HEK293 (cell line): ENCODE measurements at regions not wholly inside any gene's neighbourhood (a gene's known extent, or its start where the extent isn't known, plus 50 kb on each side); places are given as distances from the start of the nearest gene placed in this dataset.

Experiments
- CTCF ChIA-PET: fragments of 350-600 bp; formaldehyde crosslinking; extraction: SDS; loops from one replicate; lab custom pipeline; 2021; ENCODE audit warnings: antibody characterized with exemption; lab: Yijun Ruan, JAX
- POLR2A ChIA-PET: fragments of 300-600 bp; formaldehyde crosslinking; extraction: SDS; loops from one replicate; lab custom pipeline; 2020; ENCODE audit warnings: antibody characterized with exemption, inconsistent platforms; lab: Yijun Ruan, JAX
- H3K27ac ChIP-seq: fragments of 200-500 bp; sonication (Bioruptor generic); 2 replicates; pipeline ENCODE4 v1.5.1; 2014; ENCODE audit warnings: low read depth, low read length, control low read depth, inconsistent platforms; ENCODE audit errors: extremely low read depth
- H3K36me3 ChIP-seq, 2 experiments: fragments of 200-500 bp in 1 of 2; sonication (Bioruptor generic) in 1 of 2; 1 replicate in 1 of 2; 2 replicates in 1 of 2; pipeline ENCODE4 v1.5.1; 2014 to 2017; ENCODE audit warnings: inconsistent platforms in 2 of 2, low read length in 2 of 2; ENCODE audit not compliant: control insufficient read depth in 2 of 2, insufficient read depth in 1 of 2
- H3K4me1 ChIP-seq: fragments of 200-500 bp; sonication (Bioruptor generic); 2 replicates; pipeline ENCODE4 v1.5.1; 2014; ENCODE audit warnings: mild to moderate bottlenecking, low read length, inconsistent platforms; ENCODE audit not compliant: control insufficient read depth, insufficient read depth
- H3K4me3 ChIP-seq: 2 replicates; pipeline ENCODE4 v1.5.1; 2011; ENCODE audit warnings: low read depth, mild to moderate bottlenecking, control low read depth, low read length, moderate library complexity
- H3K9me3 ChIP-seq: fragments of 200-500 bp; sonication (Bioruptor generic); 2 replicates; pipeline ENCODE4 v1.5.1; 2014; ENCODE audit warnings: low read depth, low read length, inconsistent platforms; ENCODE audit not compliant: control insufficient read depth, insufficient read depth
- BCL11A ChIP-seq: fragments of 450-650 bp; formaldehyde crosslinking; IDR thresholded peaks from 2 replicates; pipeline ENCODE4 v1.5.1; 2016; ENCODE audit warnings: low read depth, missing biosample characterization, missing genetic modification characterization
- KLF7 ChIP-seq: fragments of 450-650 bp; formaldehyde crosslinking; IDR thresholded peaks from 2 replicates; pipeline ENCODE4 v1.5.1; 2016; ENCODE audit warnings: missing biosample characterization, missing genetic modification characterization, borderline replicate concordance
- PRDM6 ChIP-seq: fragments of 450-650 bp; formaldehyde crosslinking; IDR thresholded peaks from 2 replicates; pipeline ENCODE4 v1.5.1; 2017; ENCODE audit warnings: missing biosample characterization, missing genetic modification characterization
- SP7 ChIP-seq: fragments of 450-650 bp; formaldehyde crosslinking; IDR thresholded peaks from 2 replicates; pipeline ENCODE4 v1.5.1; 2016; ENCODE audit warnings: missing biosample characterization, missing genetic modification characterization
- ZBTB17 ChIP-seq: fragments of 450-650 bp; formaldehyde crosslinking; IDR thresholded peaks from 2 replicates; pipeline ENCODE4 v1.5.1; 2016; ENCODE audit warnings: missing biosample characterization, missing genetic modification characterization
- ZBTB6 ChIP-seq: fragments of 450-650 bp; formaldehyde crosslinking; IDR thresholded peaks from 2 replicates; pipeline ENCODE4 v1.5.1; 2017; ENCODE audit warnings: missing biosample characterization, missing genetic modification characterization
- ZBTB7A ChIP-seq: fragments of 450-650 bp; formaldehyde crosslinking; IDR thresholded peaks from 2 replicates; pipeline ENCODE4 v1.5.1; 2016; ENCODE audit warnings: low read depth, missing biosample characterization, missing genetic modification characterization
- ZNF10 ChIP-seq: fragments of 450-650 bp; formaldehyde crosslinking; IDR thresholded peaks from 2 replicates; pipeline ENCODE4 v1.5.1; 2017; ENCODE audit warnings: missing biosample characterization, missing genetic modification characterization
- ZNF138 ChIP-seq: fragments of 450-650 bp; formaldehyde crosslinking; IDR thresholded peaks from 2 replicates; pipeline ENCODE4 v1.5.1; 2016; ENCODE audit warnings: missing biosample characterization, missing genetic modification characterization, borderline replicate concordance
- ZNF2 ChIP-seq: fragments of 450-650 bp; formaldehyde crosslinking; IDR thresholded peaks from 2 replicates; pipeline ENCODE4 v1.5.1; 2016; ENCODE audit warnings: missing biosample characterization, missing genetic modification characterization
- ZNF23 ChIP-seq: fragments of 450-650 bp; formaldehyde crosslinking; IDR thresholded peaks from 2 replicates; pipeline ENCODE4 v1.5.1; 2016; ENCODE audit warnings: missing biosample characterization, missing genetic modification characterization, borderline replicate concordance
- ZNF239 ChIP-seq: fragments of 450-650 bp; formaldehyde crosslinking; IDR thresholded peaks from 2 replicates; pipeline ENCODE4 v1.5.1; 2016; ENCODE audit warnings: missing biosample characterization, missing genetic modification characterization
- ZNF362 ChIP-seq: fragments of 450-650 bp; formaldehyde crosslinking; IDR thresholded peaks from 2 replicates; pipeline ENCODE4 v1.5.1; 2016; ENCODE audit warnings: missing biosample characterization, missing genetic modification characterization
- ZNF404 ChIP-seq: fragments of 450-650 bp; formaldehyde crosslinking; IDR thresholded peaks from 2 replicates; pipeline ENCODE4 v1.5.1; 2017; ENCODE audit warnings: missing biosample characterization, missing genetic modification characterization
- ZNF449 ChIP-seq: fragments of 450-650 bp; formaldehyde crosslinking; IDR thresholded peaks from 2 replicates; pipeline ENCODE4 v1.5.1; 2017; ENCODE audit warnings: missing biosample characterization, mild to moderate bottlenecking, missing genetic modification characterization, moderate library complexity
- ZNF548 ChIP-seq: fragments of 450-650 bp; formaldehyde crosslinking; IDR thresholded peaks from 2 replicates; pipeline ENCODE4 v1.5.1; 2016; ENCODE audit warnings: missing biosample characterization, missing genetic modification characterization
- ZNF549 ChIP-seq: fragments of 450-650 bp; IDR thresholded peaks from 2 replicates; pipeline ENCODE4 v1.5.1; 2018; ENCODE audit warnings: missing biosample characterization, missing genetic modification characterization, mild to moderate bottlenecking, inconsistent platforms, moderate library complexity
- ZNF558 ChIP-seq: fragments of 450-650 bp; formaldehyde crosslinking; IDR thresholded peaks from 2 replicates; pipeline ENCODE4 v1.5.1; 2016; ENCODE audit warnings: missing biosample characterization, missing genetic modification characterization
- ZNF621 ChIP-seq: fragments of 450-650 bp; formaldehyde crosslinking; IDR thresholded peaks from 2 replicates; pipeline ENCODE4 v1.5.1; 2017; ENCODE audit warnings: missing biosample characterization, missing genetic modification characterization
- ZNF664 ChIP-seq: fragments of 450-650 bp; formaldehyde crosslinking; IDR thresholded peaks from 2 replicates; pipeline ENCODE4 v1.5.1; 2016; ENCODE audit warnings: missing biosample characterization, missing genetic modification characterization
- ZNF76 ChIP-seq: fragments of 450-650 bp; formaldehyde crosslinking; IDR thresholded peaks from 2 replicates; pipeline ENCODE4; 2016; ENCODE audit warnings: low read depth, missing biosample characterization, missing genetic modification characterization, borderline replicate concordance
- ZNF768 ChIP-seq: fragments of 450-650 bp; formaldehyde crosslinking; IDR thresholded peaks from 2 replicates; pipeline ENCODE4 v1.5.1; 2018; ENCODE audit warnings: missing biosample characterization, mild to moderate bottlenecking, missing genetic modification characterization
- ZNF843 ChIP-seq: fragments of 450-650 bp; formaldehyde crosslinking; IDR thresholded peaks from 2 replicates; pipeline ENCODE4 v1.5.1; 2016; ENCODE audit warnings: missing biosample characterization, missing genetic modification characterization
- TF ChIP-seq, protein P1 (sequence below): fragments of 450-650 bp; formaldehyde crosslinking; IDR thresholded peaks from 2 replicates; pipeline ENCODE4 v1.5.1; 2016; ENCODE audit warnings: missing biosample characterization, missing genetic modification characterization, low read depth
- TF ChIP-seq, protein P2 (sequence below): fragments of 450-650 bp; formaldehyde crosslinking; IDR thresholded peaks from 2 replicates; pipeline ENCODE4 v1.5.1; 2016; ENCODE audit warnings: missing biosample characterization, missing genetic modification characterization

- POLR2A ChIA-PET, result no interaction called here
- Histone ChIP-seq H3K27ac (no peak overlapping the region), H3K4me1 (no peaks in the 10 kb centered on the region), H3K9me3 (no peaks in the 10 kb centered on the region), H3K4me3 (no peak overlapping the region), H3K36me3 (no peaks in the 10 kb centered on the region)
- TF ChIP-seq ZBTB7A (tag by site-specific recombination) (no peak), PRDM6 (tag by site-specific recombination) (no peak), ZNF362 (tag by site-specific recombination) (no peak), ZNF768 (tag by site-specific recombination) (no peak), ZNF138 (no peak), ZNF239 (tag by site-specific recombination) (no peak), KLF7 (no peak), ZNF2 (no peak), ZNF621 (tag by site-specific recombination) (no peak), ZNF449 (tag by site-specific recombination) (no peak), SP7 (tag by site-specific recombination) (no peak)
- TF ChIP-seq, protein P1, sequence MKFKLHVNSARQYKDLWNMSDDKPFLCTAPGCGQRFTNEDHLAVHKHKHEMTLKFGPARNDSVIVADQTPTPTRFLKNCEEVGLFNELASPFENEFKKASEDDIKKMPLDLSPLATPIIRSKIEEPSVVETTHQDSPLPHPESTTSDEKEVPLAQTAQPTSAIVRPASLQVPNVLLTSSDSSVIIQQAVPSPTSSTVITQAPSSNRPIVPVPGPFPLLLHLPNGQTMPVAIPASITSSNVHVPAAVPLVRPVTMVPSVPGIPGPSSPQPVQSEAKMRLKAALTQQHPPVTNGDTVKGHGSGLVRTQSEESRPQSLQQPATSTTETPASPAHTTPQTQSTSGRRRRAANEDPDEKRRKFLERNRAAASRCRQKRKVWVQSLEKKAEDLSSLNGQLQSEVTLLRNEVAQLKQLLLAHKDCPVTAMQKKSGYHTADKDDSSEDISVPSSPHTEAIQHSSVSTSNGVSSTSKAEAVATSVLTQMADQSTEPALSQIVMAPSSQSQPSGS (tag by site-specific recombination), result no peak
- TF ChIP-seq, protein P2, sequence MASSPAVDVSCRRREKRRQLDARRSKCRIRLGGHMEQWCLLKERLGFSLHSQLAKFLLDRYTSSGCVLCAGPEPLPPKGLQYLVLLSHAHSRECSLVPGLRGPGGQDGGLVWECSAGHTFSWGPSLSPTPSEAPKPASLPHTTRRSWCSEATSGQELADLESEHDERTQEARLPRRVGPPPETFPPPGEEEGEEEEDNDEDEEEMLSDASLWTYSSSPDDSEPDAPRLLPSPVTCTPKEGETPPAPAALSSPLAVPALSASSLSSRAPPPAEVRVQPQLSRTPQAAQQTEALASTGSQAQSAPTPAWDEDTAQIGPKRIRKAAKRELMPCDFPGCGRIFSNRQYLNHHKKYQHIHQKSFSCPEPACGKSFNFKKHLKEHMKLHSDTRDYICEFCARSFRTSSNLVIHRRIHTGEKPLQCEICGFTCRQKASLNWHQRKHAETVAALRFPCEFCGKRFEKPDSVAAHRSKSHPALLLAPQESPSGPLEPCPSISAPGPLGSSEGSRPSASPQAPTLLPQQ (tag by site-specific recombination), result no peak
- CTCF ChIA-PET, result no interaction called here
Measured at GRCh38 chr20:48403167-48403761, 424.5 kb downstream of the PREX1 start.

GRCh38 chr20:48401359-48401758 is 426.4 kb downstream of the PREX1 start:
- Histone ChIP-seq H3K27ac (no peak overlapping the region), H3K36me3 (no peaks in the 10 kb centered on the region), H3K9me3 (no peaks in the 10 kb centered on the region), H3K4me3 (no peak overlapping the region), H3K4me1 (no peaks in the 10 kb centered on the region)
- ChIA-PET POLR2A (no interaction called here), CTCF (no interaction called here)
- TF ChIP-seq ZNF23, result no peak

DNA sequence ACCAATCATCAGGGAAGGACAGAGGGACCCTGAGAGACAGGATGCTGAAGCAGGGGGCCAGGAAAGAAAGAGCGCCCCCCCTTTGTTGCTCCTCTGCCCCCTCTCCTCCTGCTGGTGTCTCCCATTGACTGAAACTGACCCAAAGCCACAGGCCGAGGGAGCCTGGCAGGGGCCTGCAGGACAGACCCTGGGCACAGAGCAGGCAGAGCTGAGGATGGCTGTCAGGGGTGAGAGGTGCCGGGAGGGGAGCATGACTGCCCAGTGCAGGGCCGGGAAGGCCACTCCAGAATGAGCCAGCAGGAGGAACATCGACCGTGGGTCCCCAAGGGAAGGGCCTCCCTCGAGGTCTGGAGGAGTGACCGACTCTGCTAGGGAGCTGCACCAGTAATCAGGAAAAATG is 427.8 kb downstream of the PREX1 start:
- ChIA-PET POLR2A (no interaction called here), CTCF (no interaction called here)
- H3K9me3 ChIP-seq, result no peaks in the 10 kb centered on the region
- no peaks in the 10 kb centered on the region for H3K36me3 ChIP-seq
- H3K4me3 ChIP-seq, result no peak overlapping the region
- no peaks in the 10 kb centered on the region for H3K4me1 ChIP-seq
- no peak overlapping the region for H3K27ac ChIP-seq
- TF ChIP-seq ZNF548 (tag by site-specific recombination) (no peak), ZBTB17 (tag by site-specific recombination) (no peak), ZNF10 (no peak), BCL11A (tag by site-specific recombination) (no peak), ZNF664 (tag by site-specific recombination) (no peak), ZNF76 (tag by site-specific recombination) (no peak), ZNF558 (tag by site-specific recombination) (no peak), ZNF549 (no peak), ZNF404 (no peak), ZNF843 (no peak), ZBTB6 (no peak)
